ENCODE measurements at regions not wholly inside any gene's neighbourhood (a gene's known extent, or its start where the extent isn't known, plus 50 kb on each side); places are given as distances from the start of the nearest gene placed in this dataset.
"Not testable (repeated sequence)": the region's sequence is repeated elsewhere in the genome, so short reads cannot be mapped to it uniquely, and the experiment has no call there.

GRCh38 chr18:10319914-10320600 is 134.4 kb upstream of the APCDD1 start:
- DNase-seq = no peak

- no peak for DNase-seq
These were observed 133.6 kb upstream of the APCDD1 start for GRCh38 chr18:10320791-10321190.

- no peak for DNase-seq
These were observed 132.9 kb upstream of the APCDD1 start for GRCh38 chr18:10321576-10321975.

- no peak for DNase-seq
These were observed 132.4 kb upstream of the APCDD1 start for GRCh38 chr18:10322004-10322403.

GRCh38 chr18:10322435-10322834 is 132.0 kb upstream of the APCDD1 start:
- DNase-seq = no peak

GRCh38 chr18:10329101-10329500 is 125.3 kb upstream of the APCDD1 start:
- no peak for DNase-seq

GRCh38 chr18:10330428-10330827 is 124.0 kb upstream of the APCDD1 start:
- DNase-seq = no peak

GRCh38 chr18:10332452-10332851 is 122.0 kb upstream of the APCDD1 start:
- DNase-seq = no peak

- no peak for DNase-seq
These were observed 117.6 kb upstream of the APCDD1 start for GRCh38 chr18:10336749-10337350.

- no peak for DNase-seq
These were observed 113.6 kb upstream of the APCDD1 start for GRCh38 chr18:10340821-10341220.

GRCh38 chr18:10343778-10344177 is 110.7 kb upstream of the APCDD1 start:
- no peak for DNase-seq

- no peak for DNase-seq
These were observed 107.6 kb upstream of the APCDD1 start for GRCh38 chr18:10346749-10347415.

- no peak for DNase-seq
These were observed 104.9 kb upstream of the APCDD1 start for GRCh38 chr18:10349561-10349960.

- DNase-seq = no peak
These were observed 103.8 kb upstream of the APCDD1 start for GRCh38 chr18:10350661-10351060.

GRCh38 chr18:10351219-10351818 is 103.1 kb upstream of the APCDD1 start:
- no peak for DNase-seq

- no peak for DNase-seq
These were observed 102.6 kb upstream of the APCDD1 start for GRCh38 chr18:10351858-10352257.

- no peak for DNase-seq
These were observed 101.8 kb upstream of the APCDD1 start for GRCh38 chr18:10352671-10353070.

- DNase-seq = no peak
These were observed 100.6 kb upstream of the APCDD1 start for GRCh38 chr18:10353791-10354190.

- DNase-seq = no peak
These were observed 100.1 kb upstream of the APCDD1 start for GRCh38 chr18:10354241-10354811.

- DNase-seq = no peak
These were observed 99.5 kb upstream of the APCDD1 start for GRCh38 chr18:10354890-10355289.

GRCh38 chr18:10356999-10357398 is 97.4 kb upstream of the APCDD1 start:
- DNase-seq = not testable (repeated sequence)

GRCh38 chr18:10361660-10362059 is 92.8 kb upstream of the APCDD1 start:
- DNase-seq = no peak

GRCh38 chr18:10365021-10365500 is 89.4 kb upstream of the APCDD1 start:
- DNase-seq = no peak

Data from NCI-H1436 (cell line).